NCI-H1092 treated with DMSO at 0.1 percent for 48 hours (cell line): ENCODE measurements at regions not wholly inside any gene's neighbourhood (a gene's known extent, or its start where the extent isn't known, plus 50 kb on each side); places are given as distances from the start of the nearest gene placed in this dataset.
"Not testable (repeated sequence)": the region's sequence is repeated elsewhere in the genome, so short reads cannot be mapped to it uniquely, and the experiment has no call there.

Experiments used
- DNase-seq: peaks from one replicate; lab custom pipeline; 2025; lab: John Stamatoyannopoulos, UW

- DNase-seq = no peak
Measured at GRCh38 chr2:184004948-184005672, 593.2 kb upstream of the ZNF804A start.

GRCh38 chr2:184006998-184007397 lies 591.3 kb upstream of the ZNF804A start:
- DNase-seq = peak; percentile 73

- DNase-seq = no peak
Measured at GRCh38 chr2:184026961-184027360, 571.4 kb upstream of the ZNF804A start.

- no peak for DNase-seq
Measured at GRCh38 chr2:184030245-184030644, 568.1 kb upstream of the ZNF804A start.

GRCh38 chr2:184030989-184031388 lies 567.3 kb upstream of the ZNF804A start:
- DNase-seq = no peak

GRCh38 chr2:184031402-184032147 lies 566.8 kb upstream of the ZNF804A start:
- DNase-seq = no peak

GRCh38 chr2:184032983-184033382 lies 565.3 kb upstream of the ZNF804A start:
- no peak for DNase-seq

GRCh38 chr2:184037273-184037672 lies 561.1 kb upstream of the ZNF804A start:
- DNase-seq = no peak

GRCh38 chr2:184039493-184039892 lies 558.8 kb upstream of the ZNF804A start:
- DNase-seq = no peak

- no peak for DNase-seq
Measured at GRCh38 chr2:184040230-184040629, 558.1 kb upstream of the ZNF804A start.

- DNase-seq = no peak
Measured at GRCh38 chr2:184041077-184041476, 557.3 kb upstream of the ZNF804A start.

GRCh38 chr2:184041777-184042176 lies 556.6 kb upstream of the ZNF804A start:
- DNase-seq = no peak

GRCh38 chr2:184047536-184047935 lies 550.8 kb upstream of the ZNF804A start:
- no peak for DNase-seq

GRCh38 chr2:184049566-184049965 lies 548.8 kb upstream of the ZNF804A start:
- DNase-seq = no peak

- DNase-seq = peak; percentile 33
Measured at GRCh38 chr2:184053326-184053725, 545.0 kb upstream of the ZNF804A start.

GRCh38 chr2:184054419-184054818 lies 543.9 kb upstream of the ZNF804A start:
- not testable (repeated sequence) for DNase-seq

- DNase-seq = no peak
Measured at GRCh38 chr2:184057910-184058309, 540.4 kb upstream of the ZNF804A start.

GRCh38 chr2:184060268-184060667 lies 538.1 kb upstream of the ZNF804A start:
- DNase-seq = not testable (repeated sequence)

GRCh38 chr2:184067502-184067901 lies 530.8 kb upstream of the ZNF804A start:
- DNase-seq = no peak

GRCh38 chr2:184072470-184072869 lies 525.9 kb upstream of the ZNF804A start:
- no peak for DNase-seq

- DNase-seq = no peak
Measured at GRCh38 chr2:184078496-184078895, 519.8 kb upstream of the ZNF804A start.

GRCh38 chr2:184091456-184091855 lies 506.9 kb upstream of the ZNF804A start:
- DNase-seq = no peak

- DNase-seq = no peak
Measured at GRCh38 chr2:184113696-184114403, 484.5 kb upstream of the ZNF804A start.
